NCI-H1105 treated with DMSO at 0.1 percent for 48 hours (cell line): ENCODE measurements at regions not wholly inside any gene's neighbourhood (a gene's known extent, or its start where the extent isn't known, plus 50 kb on each side); places are given as distances from the start of the nearest gene placed in this dataset.
"Not testable (repeated sequence)": the region's sequence is repeated elsewhere in the genome, so short reads cannot be mapped to it uniquely, and the experiment has no call there.

Source experiments
- DNase-seq: peaks from one replicate; lab custom pipeline; 2025; lab: John Stamatoyannopoulos, UW

GRCh38 chr6:66265737-66266136, 558.7 kb upstream of the EYS start:
- DNase-seq = no peak

- no peak for DNase-seq
Observed at GRCh38 chr6:66264376-66264775, 557.4 kb upstream of the EYS start.

- not testable (repeated sequence) for DNase-seq
Observed at GRCh38 chr6:66258731-66259487, 551.9 kb upstream of the EYS start.

GRCh38 chr6:66245231-66245630, 538.2 kb upstream of the EYS start:
- DNase-seq = no peak

- no peak for DNase-seq
Observed at GRCh38 chr6:66238851-66239250, 531.8 kb upstream of the EYS start.

- no peak for DNase-seq
Observed at GRCh38 chr6:66232890-66233289, 525.9 kb upstream of the EYS start.

- DNase-seq = peak; percentile 70
Observed at GRCh38 chr6:66230591-66230990, 523.6 kb upstream of the EYS start.

GRCh38 chr6:66226109-66226508, 519.1 kb upstream of the EYS start:
- DNase-seq = peak; percentile 96

GRCh38 chr6:66210964-66211363, 503.9 kb upstream of the EYS start:
- DNase-seq = no peak

GRCh38 chr6:66200390-66200789, 493.4 kb upstream of the EYS start:
- no peak for DNase-seq

GRCh38 chr6:66199171-66199570, 492.1 kb upstream of the EYS start:
- DNase-seq = no peak

GRCh38 chr6:66198062-66198624, 491.1 kb upstream of the EYS start:
- DNase-seq = no peak

GRCh38 chr6:66190858-66191257, 483.8 kb upstream of the EYS start:
- no peak for DNase-seq

GRCh38 chr6:66189915-66190314, 482.9 kb upstream of the EYS start:
- DNase-seq = no peak

- no peak for DNase-seq
Observed at GRCh38 chr6:66186756-66187155, 479.7 kb upstream of the EYS start.

- DNase-seq = no peak
Observed at GRCh38 chr6:66184091-66184490, 477.1 kb upstream of the EYS start.

GRCh38 chr6:66179361-66179760, 472.3 kb upstream of the EYS start:
- DNase-seq = no peak

- no peak for DNase-seq
Observed at GRCh38 chr6:66173587-66173986, 466.6 kb upstream of the EYS start.

GRCh38 chr6:66166713-66167112, 459.7 kb upstream of the EYS start:
- DNase-seq = not testable (repeated sequence)

GRCh38 chr6:66161546-66162108, 454.6 kb upstream of the EYS start:
- no peak for DNase-seq

- no peak for DNase-seq
Observed at GRCh38 chr6:66159937-66160336, 452.9 kb upstream of the EYS start.

- DNase-seq = no peak
Observed at GRCh38 chr6:66153247-66153646, 446.2 kb upstream of the EYS start.

- DNase-seq = no peak
Observed at GRCh38 chr6:66149132-66149531, 442.1 kb upstream of the EYS start.

- no peak for DNase-seq
Observed at GRCh38 chr6:66145867-66146266, 438.8 kb upstream of the EYS start.
